Ovary (tissue), 3 donors: ENCODE measurements at regions not wholly inside any gene's neighbourhood (a gene's known extent, or its start where the extent isn't known, plus 50 kb on each side); places are given as distances from the start of the nearest gene placed in this dataset.
"Not testable (repeated sequence)": the region's sequence is repeated elsewhere in the genome, so short reads cannot be mapped to it uniquely, and the experiment has no call there.

Experiments
- POLR2A ChIP-seq: fragments of 450-650 bp; IDR thresholded peaks from one replicate; pipeline ENCODE4 v1.6.1; 2017; ENCODE audit warnings: antibody characterized with exemption, mild to moderate bottlenecking, moderate library complexity
- TF ChIP-seq, protein P1 (sequence below), 3 donors: fragments of 450-650 bp in 2 of 3; fragments of 200-600 bp in 1 of 3; IDR thresholded peaks; one replicate each; pipeline versions ENCODE4 v1.5.1 to v1.8.0; 2016 to 2022; ENCODE audit warnings: antibody characterized with exemption in 3 of 3, mild to moderate bottlenecking in 1 of 3
- donor health status: DM: no; HTN: no; CAD: no.

DNA sequence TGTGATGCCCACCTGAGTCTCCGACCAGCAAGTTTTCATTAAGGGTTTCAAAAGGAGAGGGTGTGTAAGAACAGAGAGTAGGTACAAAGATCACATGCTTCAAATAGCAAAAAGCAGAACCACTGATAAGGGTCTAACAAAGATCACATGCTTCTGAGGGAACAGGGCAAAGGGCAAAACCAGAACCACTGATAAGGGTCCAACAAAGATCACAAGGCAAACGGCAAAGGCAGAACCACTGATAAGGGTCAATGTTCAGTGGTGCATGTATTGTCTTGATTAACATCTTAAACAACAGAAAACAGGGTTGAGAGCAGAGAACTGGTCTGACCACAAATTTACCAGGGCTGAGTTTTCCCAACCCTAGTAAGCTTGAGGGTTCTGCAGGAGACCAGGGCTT lies 145.8 kb upstream of the NBPF11 start:
- TF ChIP-seq, protein P1, sequence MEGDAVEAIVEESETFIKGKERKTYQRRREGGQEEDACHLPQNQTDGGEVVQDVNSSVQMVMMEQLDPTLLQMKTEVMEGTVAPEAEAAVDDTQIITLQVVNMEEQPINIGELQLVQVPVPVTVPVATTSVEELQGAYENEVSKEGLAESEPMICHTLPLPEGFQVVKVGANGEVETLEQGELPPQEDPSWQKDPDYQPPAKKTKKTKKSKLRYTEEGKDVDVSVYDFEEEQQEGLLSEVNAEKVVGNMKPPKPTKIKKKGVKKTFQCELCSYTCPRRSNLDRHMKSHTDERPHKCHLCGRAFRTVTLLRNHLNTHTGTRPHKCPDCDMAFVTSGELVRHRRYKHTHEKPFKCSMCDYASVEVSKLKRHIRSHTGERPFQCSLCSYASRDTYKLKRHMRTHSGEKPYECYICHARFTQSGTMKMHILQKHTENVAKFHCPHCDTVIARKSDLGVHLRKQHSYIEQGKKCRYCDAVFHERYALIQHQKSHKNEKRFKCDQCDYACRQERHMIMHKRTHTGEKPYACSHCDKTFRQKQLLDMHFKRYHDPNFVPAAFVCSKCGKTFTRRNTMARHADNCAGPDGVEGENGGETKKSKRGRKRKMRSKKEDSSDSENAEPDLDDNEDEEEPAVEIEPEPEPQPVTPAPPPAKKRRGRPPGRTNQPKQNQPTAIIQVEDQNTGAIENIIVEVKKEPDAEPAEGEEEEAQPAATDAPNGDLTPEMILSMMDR (IDR thresholded peaks at IDR 0.05): not testable (repeated sequence)
- not testable (repeated sequence) for TF ChIP-seq POLR2A
